ENCODE measurements at regions not wholly inside any gene's neighbourhood (a gene's known extent, or its start where the extent isn't known, plus 50 kb on each side); places are given as distances from the start of the nearest gene placed in this dataset.
"Not testable (repeated sequence)": the region's sequence is repeated elsewhere in the genome, so short reads cannot be mapped to it uniquely, and the experiment has no call there.

GRCh38 chr19:28541029-28541428 is 671.9 kb downstream of the UQCRFS1 start:
- no peak for TF ChIP-seq CTCF (IDR thresholded peaks at IDR 0.05; ENCODE audit: low read depth, low read length)
- in situ Hi-C loops (cut with HindIII; ENCODE audit: low sequenced_read_pairs), result no loop called here
- no peak overlapping the region for H3K4me3 ChIP-seq (ENCODE audit: low read depth, low read length)
- no peak for DNase-seq (ENCODE audit: low read depth, low spot score)

GRCh38 chr19:28540385-28540784 is 672.6 kb downstream of the UQCRFS1 start:
- DNase-seq (ENCODE audit: low read depth, low spot score); H3K4me3 ChIP-seq (ENCODE audit: low read depth, low read length); in situ Hi-C loops (cut with HindIII; ENCODE audit: low sequenced_read_pairs): not testable (repeated sequence)

- H3K4me3 ChIP-seq (ENCODE audit: low read depth, low read length), result no peak overlapping the region
- in situ Hi-C loops (cut with HindIII; ENCODE audit: low sequenced_read_pairs), result no loop called here
- no peak for TF ChIP-seq CTCF (IDR thresholded peaks at IDR 0.05; ENCODE audit: low read depth, low read length)
- DNase-seq (ENCODE audit: low read depth, low spot score), result no peak
Measured at GRCh38 chr19:28539759-28540158, 673.2 kb downstream of the UQCRFS1 start.

- in situ Hi-C loops (cut with HindIII; ENCODE audit: low sequenced_read_pairs); DNase-seq (ENCODE audit: low read depth, low spot score); H3K4me3 ChIP-seq (ENCODE audit: low read depth, low read length): not testable (repeated sequence)
Measured at GRCh38 chr19:28538579-28538978, 674.4 kb downstream of the UQCRFS1 start.

- no peak for DNase-seq (ENCODE audit: low read depth, low spot score)
- in situ Hi-C loops (cut with HindIII; ENCODE audit: low sequenced_read_pairs), result no loop called here
- no peak for TF ChIP-seq CTCF (IDR thresholded peaks at IDR 0.05; ENCODE audit: low read depth, low read length)
- no peak overlapping the region for H3K4me3 ChIP-seq (ENCODE audit: low read depth, low read length)
Measured at GRCh38 chr19:28537896-28538295, 675.1 kb downstream of the UQCRFS1 start.

- no peak for DNase-seq (ENCODE audit: low read depth, low spot score)
- TF ChIP-seq CTCF (IDR thresholded peaks at IDR 0.05; ENCODE audit: low read depth, low read length), result no peak
- no peak overlapping the region for H3K4me3 ChIP-seq (ENCODE audit: low read depth, low read length)
- in situ Hi-C loops (cut with HindIII; ENCODE audit: low sequenced_read_pairs), result no loop called here
Measured at GRCh38 chr19:28537079-28537478, 675.9 kb downstream of the UQCRFS1 start.

GRCh38 chr19:28535352-28535775 is 677.6 kb downstream of the UQCRFS1 start:
- no peak for TF ChIP-seq CTCF (IDR thresholded peaks at IDR 0.05; ENCODE audit: low read depth, low read length)
- DNase-seq (ENCODE audit: low read depth, low spot score), result no peak
- in situ Hi-C loops (cut with HindIII; ENCODE audit: low sequenced_read_pairs), result no loop called here
- no peak overlapping the region for H3K4me3 ChIP-seq (ENCODE audit: low read depth, low read length)

- no peak for TF ChIP-seq CTCF (IDR thresholded peaks at IDR 0.05; ENCODE audit: low read depth, low read length)
- DNase-seq (ENCODE audit: low read depth, low spot score), result no peak
- in situ Hi-C loops (cut with HindIII; ENCODE audit: low sequenced_read_pairs), result no loop called here
- H3K4me3 ChIP-seq (ENCODE audit: low read depth, low read length), result no peak overlapping the region
Measured at GRCh38 chr19:28534766-28535351, 678.1 kb downstream of the UQCRFS1 start.

Data from astrocyte of the spinal cord (primary cell).